Keratinocyte (primary cell): ENCODE measurements at regions not wholly inside any gene's neighbourhood (a gene's known extent, or its start where the extent isn't known, plus 50 kb on each side); places are given as distances from the start of the nearest gene placed in this dataset.
A peak's percentile ranks its signal among the peaks of the same experiment; 100 is the strongest.

Experiments
- DNase-seq: peaks from one replicate; pipeline ENCODE4 v3.0.0-alpha.2; 2011; ENCODE audit warnings: low read depth, missing footprints, low spot score
- FAIRE-seq: peaks from 2 replicates; lab custom pipeline; 2011; peaks lifted over from hg19 to GRCh38; lab: Jason Lieb, UNC
- H2AFZ ChIP-seq: 2 replicates; pipeline ENCODE4 v1.6.0; 2012; ENCODE audit warnings: low read length, control low read depth, inconsistent platforms; ENCODE audit not compliant: control insufficient read depth
- H3K27ac ChIP-seq: 2 replicates; pipeline ENCODE4 v1.5.1; 2011; ENCODE audit warnings: low read length; ENCODE audit not compliant: control insufficient read depth, insufficient read depth
- H3K27me3 ChIP-seq: 3 replicates; pipeline ENCODE4 v1.6.0; 2011; ENCODE audit warnings: low read length; ENCODE audit not compliant: control insufficient read depth, insufficient read depth; ENCODE audit errors: extremely low read depth
- H3K36me3 ChIP-seq, 2 experiments: 2 replicates in 1 of 2; 3 replicates in 1 of 2; pipeline ENCODE4 v1.5.1; 2011; ENCODE audit warnings: low read length in 2 of 2, mild to moderate bottlenecking in 1 of 2; ENCODE audit not compliant: control insufficient read depth in 2 of 2, insufficient read depth in 2 of 2; ENCODE audit errors: extremely low read depth in 1 of 2
- H3K4me1 ChIP-seq: 3 replicates; pipeline ENCODE4 v1.5.1; 2011; ENCODE audit warnings: low read length; ENCODE audit not compliant: control insufficient read depth, insufficient read depth; ENCODE audit errors: extremely low read depth
- H3K4me2 ChIP-seq: 3 replicates; pipeline ENCODE4 v1.6.0; 2011; ENCODE audit warnings: low read depth, low read length; ENCODE audit not compliant: control insufficient read depth, insufficient read depth; ENCODE audit errors: extremely low read depth
- H3K4me3 ChIP-seq, 3 experiments: fragments of 200-600 bp in 1 of 3; sonication (generic) in 1 of 3; 2 replicates in 2 of 3; 3 replicates in 1 of 3; pipeline ENCODE4 v1.5.1; 2011 to 2016; ENCODE audit warnings: low read length in 3 of 3, mild to moderate bottlenecking in 3 of 3, control low read depth in 2 of 3, inconsistent platforms in 1 of 3, low read depth in 1 of 3, mixed read lengths in 1 of 3, mixed run types in 1 of 3, moderate library complexity in 1 of 3; ENCODE audit not compliant: control insufficient read depth in 2 of 3, insufficient read depth in 2 of 3; ENCODE audit errors: extremely low read depth in 1 of 3
- H3K79me2 ChIP-seq: 2 replicates; pipeline ENCODE4 v1.6.0; 2012; ENCODE audit warnings: low read length; ENCODE audit not compliant: control insufficient read depth, insufficient read depth
- H3K9ac ChIP-seq: 3 replicates; pipeline ENCODE4 v1.6.0; 2011; ENCODE audit warnings: low read length; ENCODE audit not compliant: control insufficient read depth, insufficient read depth; ENCODE audit errors: extremely low read depth
- H3K9me1 ChIP-seq: 3 replicates; pipeline ENCODE4 v1.6.0; 2011; ENCODE audit warnings: low read length; ENCODE audit not compliant: control insufficient read depth, insufficient read depth; ENCODE audit errors: extremely low read depth
- H3K9me3 ChIP-seq: 2 replicates; pipeline ENCODE4 v1.5.1; 2012; ENCODE audit warnings: low read depth, low read length; ENCODE audit not compliant: control insufficient read depth
- H4K20me1 ChIP-seq: 3 replicates; pipeline ENCODE4 v1.6.0; 2011; ENCODE audit warnings: low read length; ENCODE audit not compliant: control insufficient read depth, insufficient read depth; ENCODE audit errors: extremely low read depth
- EZH2 ChIP-seq: IDR thresholded peaks from one replicate; pipeline ENCODE4 v1.6.1; 2012; ENCODE audit warnings: inconsistent platforms, mild to moderate bottlenecking, low read length, moderate library complexity
- dilution Hi-C: fragments of 300-500 bp; cut with MboI; formaldehyde crosslinking; loops from one replicate; pipeline ENCODE4 v1.7.0; 2020; ENCODE audit warnings: low sequenced_read_pairs; ENCODE audit not compliant: extremely low pct_ligation_motif_present
- TF ChIP-seq, protein P1 (sequence below), 3 experiments: IDR thresholded peaks in 1 of 3; conservative IDR thresholded peaks in 1 of 3; optimal IDR thresholded peaks in 1 of 3; 2 replicates in 2 of 3; 3 replicates in 1 of 3; pipeline versions ENCODE3 to v1.5.1; 2011; ENCODE audit warnings: low read length in 3 of 3, mild to moderate bottlenecking in 3 of 3, moderate library complexity in 2 of 3, control low read depth in 1 of 3, inconsistent platforms in 1 of 3; ENCODE audit not compliant: insufficient read depth in 2 of 3; ENCODE audit errors: extremely low read depth in 1 of 3

DNA sequence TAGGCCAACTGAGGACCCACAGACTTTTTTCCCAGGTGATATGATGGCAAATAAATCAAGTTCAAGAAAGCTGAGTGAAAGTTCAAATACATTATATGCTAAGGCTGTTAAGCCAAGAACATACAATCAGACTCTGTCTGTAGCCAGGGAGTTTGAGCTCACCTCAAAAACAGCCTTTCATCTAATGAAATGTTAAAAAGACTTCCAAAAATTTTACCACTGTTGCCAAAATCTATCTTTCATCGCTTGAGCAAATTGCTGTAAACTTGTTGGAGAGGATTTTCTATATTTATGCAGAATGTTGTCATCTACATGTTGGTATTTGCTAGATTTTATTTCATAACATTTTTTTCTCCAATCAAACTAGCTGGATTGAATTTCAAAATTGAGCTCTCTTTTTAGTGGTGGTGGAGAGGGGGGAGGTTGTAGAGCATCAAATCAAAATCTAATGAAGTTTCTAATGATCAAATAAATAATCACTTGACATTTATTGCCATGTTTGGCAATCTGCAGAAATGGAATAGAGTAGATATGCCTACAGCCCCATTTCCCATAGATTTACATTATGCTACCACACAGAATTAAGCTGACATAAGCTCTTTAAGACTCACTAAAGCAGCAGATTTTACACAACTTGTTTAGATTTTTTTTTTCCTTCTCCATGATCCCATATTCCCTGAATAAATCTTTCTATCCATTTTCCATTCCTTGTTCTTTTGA is 828.9 kb upstream of the ZNF608 start:
- H3K9me1 ChIP-seq, result no peaks in the 10 kb centered on the region
- H3K9me3 ChIP-seq, result no peaks in the 10 kb centered on the region
- H3K27me3 ChIP-seq, result no peaks in the 10 kb centered on the region
- peak overlapping the region; percentile 65 for H3K4me2 ChIP-seq
- H2AFZ ChIP-seq, result peak overlapping the region; percentile 67
- TF ChIP-seq, protein P1, sequence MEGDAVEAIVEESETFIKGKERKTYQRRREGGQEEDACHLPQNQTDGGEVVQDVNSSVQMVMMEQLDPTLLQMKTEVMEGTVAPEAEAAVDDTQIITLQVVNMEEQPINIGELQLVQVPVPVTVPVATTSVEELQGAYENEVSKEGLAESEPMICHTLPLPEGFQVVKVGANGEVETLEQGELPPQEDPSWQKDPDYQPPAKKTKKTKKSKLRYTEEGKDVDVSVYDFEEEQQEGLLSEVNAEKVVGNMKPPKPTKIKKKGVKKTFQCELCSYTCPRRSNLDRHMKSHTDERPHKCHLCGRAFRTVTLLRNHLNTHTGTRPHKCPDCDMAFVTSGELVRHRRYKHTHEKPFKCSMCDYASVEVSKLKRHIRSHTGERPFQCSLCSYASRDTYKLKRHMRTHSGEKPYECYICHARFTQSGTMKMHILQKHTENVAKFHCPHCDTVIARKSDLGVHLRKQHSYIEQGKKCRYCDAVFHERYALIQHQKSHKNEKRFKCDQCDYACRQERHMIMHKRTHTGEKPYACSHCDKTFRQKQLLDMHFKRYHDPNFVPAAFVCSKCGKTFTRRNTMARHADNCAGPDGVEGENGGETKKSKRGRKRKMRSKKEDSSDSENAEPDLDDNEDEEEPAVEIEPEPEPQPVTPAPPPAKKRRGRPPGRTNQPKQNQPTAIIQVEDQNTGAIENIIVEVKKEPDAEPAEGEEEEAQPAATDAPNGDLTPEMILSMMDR (optimal IDR thresholded peaks at IDR 0.05 in 1 of 3, IDR thresholded peaks at IDR 0.05 in 1 of 3, conservative IDR thresholded peaks at IDR 0.05 in 1 of 3; ENCODE audit: extremely low read depth in 1 of 3, insufficient read depth in 2 of 3, low read length in 3 of 3), result no peak
- no peak for TF ChIP-seq EZH2
- dilution Hi-C loops, result no loop called here
- no peaks in the 10 kb centered on the region for H3K79me2 ChIP-seq
- no peak overlapping the region for H3K27ac ChIP-seq
- H3K9ac ChIP-seq, result no peak overlapping the region
- peaks cover 11% of the 10 kb centered on the region for H3K4me1 ChIP-seq
- FAIRE-seq, result no peak
- peak overlapping the region in 1 of 3 experiments; percentile 9 for H3K4me3 ChIP-seq
- no peak for DNase-seq
- H4K20me1 ChIP-seq, result no peaks in the 10 kb centered on the region
- no peaks in the 10 kb centered on the region for H3K36me3 ChIP-seq

DNA sequence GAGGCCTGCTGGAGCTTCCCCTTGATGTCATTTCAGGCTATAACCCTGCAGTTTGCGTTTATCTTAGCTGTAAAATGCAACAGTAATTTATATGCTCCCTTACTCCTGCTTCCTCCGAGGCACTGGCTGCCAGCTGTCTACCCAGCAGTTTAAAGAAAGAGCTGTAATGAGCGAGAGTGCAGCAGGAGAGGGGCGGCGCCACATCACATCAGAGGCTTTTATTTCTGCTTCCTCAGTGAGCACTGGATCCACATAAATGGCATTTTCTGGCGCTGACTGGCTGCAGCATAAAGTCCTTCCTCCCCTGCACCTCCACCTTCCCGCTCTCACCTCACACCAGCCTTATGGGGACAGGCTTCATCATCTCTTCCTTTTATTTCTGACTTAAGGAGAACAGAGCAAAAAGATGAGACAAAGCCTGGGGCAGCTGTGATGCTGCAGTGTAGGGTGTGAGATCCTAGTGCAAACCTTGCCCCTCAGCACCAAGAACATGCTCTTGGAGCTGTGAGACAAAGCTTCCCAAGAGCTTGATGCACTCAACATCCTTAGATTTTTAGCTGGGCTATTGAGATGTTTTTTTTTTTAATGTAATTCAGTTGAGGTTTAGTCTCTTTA is 829.6 kb upstream of the ZNF608 start:
- peak overlapping the region in 1 of 3 experiments; percentile 9 for H3K4me3 ChIP-seq
- TF ChIP-seq, protein P1 (optimal IDR thresholded peaks at IDR 0.05 in 1 of 3, IDR thresholded peaks at IDR 0.05 in 1 of 3, conservative IDR thresholded peaks at IDR 0.05 in 1 of 3; ENCODE audit: extremely low read depth in 1 of 3, insufficient read depth in 2 of 3, low read length in 3 of 3), result peak in 2 of 3 experiments; percentile 2 to 28
- TF ChIP-seq EZH2, result no peak
- H3K4me2 ChIP-seq, result peak overlapping the region; percentile 65
- no peaks in the 10 kb centered on the region for H3K9me3 ChIP-seq
- no peak overlapping the region for H3K27ac ChIP-seq
- H3K9ac ChIP-seq, result no peak overlapping the region
- dilution Hi-C loops, result no loop called here
- no peaks in the 10 kb centered on the region for H3K79me2 ChIP-seq
- DNase-seq (no peak), FAIRE-seq (peak; percentile 58)
- H3K4me1 ChIP-seq, result peaks cover 11% of the 10 kb centered on the region
- no peaks in the 10 kb centered on the region for H3K27me3 ChIP-seq
- no peaks in the 10 kb centered on the region for H3K9me1 ChIP-seq
- peak overlapping the region; percentile 67 for H2AFZ ChIP-seq
- H3K36me3 ChIP-seq, result no peaks in the 10 kb centered on the region
- H4K20me1 ChIP-seq, result no peaks in the 10 kb centered on the region
